KG1 (cell line): ENCODE measurements at regions not wholly inside any gene's neighbourhood (a gene's known extent, or its start where the extent isn't known, plus 50 kb on each side); places are given as distances from the start of the nearest gene placed in this dataset.
"Not testable (repeated sequence)": the region's sequence is repeated elsewhere in the genome, so short reads cannot be mapped to it uniquely, and the experiment has no call there.

ENCODE experiments used
- DNase-seq: peaks from one replicate; lab custom pipeline; 2025; lab: John Stamatoyannopoulos, UW

- DNase-seq = no peak
These were observed 212.7 kb downstream of the CENPC start for GRCh38 chr4:67332627-67333026.

GRCh38 chr4:67328393-67328792 is 216.9 kb downstream of the CENPC start:
- DNase-seq = no peak

GRCh38 chr4:67328018-67328278 is 217.4 kb downstream of the CENPC start:
- no peak for DNase-seq

- DNase-seq = peak; percentile 34
These were observed 217.9 kb downstream of the CENPC start for GRCh38 chr4:67327245-67328017.

- DNase-seq = no peak
These were observed 219.5 kb downstream of the CENPC start for GRCh38 chr4:67325791-67326190.

- DNase-seq = no peak
These were observed 224.7 kb downstream of the CENPC start for GRCh38 chr4:67320645-67321044.

- not testable (repeated sequence) for DNase-seq
These were observed 225.7 kb downstream of the CENPC start for GRCh38 chr4:67319607-67320006.

GRCh38 chr4:67300497-67301185 is 244.7 kb downstream of the CENPC start:
- not testable (repeated sequence) for DNase-seq

- no peak for DNase-seq
These were observed 252.7 kb downstream of the CENPC start for GRCh38 chr4:67292636-67293035.

- DNase-seq = no peak
These were observed 253.3 kb downstream of the CENPC start for GRCh38 chr4:67292045-67292444.

GRCh38 chr4:67291644-67292043 is 253.7 kb downstream of the CENPC start:
- no peak for DNase-seq

- DNase-seq = no peak
These were observed 256.3 kb downstream of the CENPC start for GRCh38 chr4:67288964-67289363.

GRCh38 chr4:67286724-67287123 is 258.6 kb downstream of the CENPC start:
- DNase-seq = no peak

- DNase-seq = no peak
These were observed 262.6 kb downstream of the CENPC start for GRCh38 chr4:67282749-67283148.

- DNase-seq = no peak
These were observed 270.0 kb downstream of the CENPC start for GRCh38 chr4:67275179-67275750.

- DNase-seq = not testable (repeated sequence)
These were observed 270.6 kb downstream of the CENPC start for GRCh38 chr4:67274671-67275070.

GRCh38 chr4:67273666-67274065 is 271.6 kb downstream of the CENPC start:
- DNase-seq = no peak

GRCh38 chr4:67261971-67262370 is 283.3 kb downstream of the CENPC start:
- DNase-seq = no peak

- no peak for DNase-seq
These were observed 288.8 kb downstream of the CENPC start for GRCh38 chr4:67256388-67257043.

GRCh38 chr4:67250131-67250896 is 295.0 kb downstream of the CENPC start:
- no peak for DNase-seq

- no peak for DNase-seq
These were observed 308.5 kb downstream of the CENPC start for GRCh38 chr4:67236788-67237187.

- no peak for DNase-seq
These were observed 309.0 kb downstream of the CENPC start for GRCh38 chr4:67236318-67236717.
